ENCODE measurements at regions not wholly inside any gene's neighbourhood (a gene's known extent, or its start where the extent isn't known, plus 50 kb on each side); places are given as distances from the start of the nearest gene placed in this dataset.
A peak's percentile ranks its signal among the peaks of the same experiment; 100 is the strongest.

- in situ Hi-C loops (cut with HindIII; ENCODE audit: low sequenced_read_pairs): no loop called here
- no peak overlapping the region for H3K4me3 ChIP-seq (ENCODE audit: low read depth, low read length)
- DNase-seq (ENCODE audit: low read depth): no peak
- no peak for TF ChIP-seq CTCF (IDR thresholded peaks at IDR 0.05; ENCODE audit: low read depth, low read length, missing control alignments)
These were observed 504.2 kb upstream of the TENM3 start for GRCh38 chr4:181739031-181739430.

DNA sequence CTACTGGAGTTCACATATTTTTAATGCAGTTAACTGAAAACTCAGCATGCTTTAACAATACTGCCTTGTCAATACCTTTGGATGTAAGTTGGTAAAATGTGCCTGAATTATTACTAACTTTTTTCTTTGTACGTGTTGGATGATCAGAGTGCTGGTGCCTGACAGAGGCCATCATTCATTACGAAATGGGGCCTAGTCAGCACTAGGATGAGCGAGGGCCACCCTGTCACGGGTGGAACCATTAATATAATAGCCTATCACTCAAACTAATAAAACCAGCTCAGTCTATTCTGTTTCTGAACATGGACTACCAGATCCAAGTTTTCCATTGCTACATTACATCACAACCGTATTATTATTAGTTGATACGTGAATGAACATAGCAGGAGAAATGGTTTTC is 501.7 kb upstream of the TENM3 start:
- TF ChIP-seq CTCF (IDR thresholded peaks at IDR 0.05; ENCODE audit: low read depth, low read length, missing control alignments): no peak
- no peak overlapping the region for H3K4me3 ChIP-seq (ENCODE audit: low read depth, low read length)
- DNase-seq (ENCODE audit: low read depth): no peak
- in situ Hi-C loops (cut with HindIII; ENCODE audit: low sequenced_read_pairs): no loop called here

GRCh38 chr4:181745933-181746625 is 497.1 kb upstream of the TENM3 start:
- no peak overlapping the region for H3K4me3 ChIP-seq (ENCODE audit: low read depth, low read length)
- in situ Hi-C loops (cut with HindIII; ENCODE audit: low sequenced_read_pairs): no loop called here
- DNase-seq (ENCODE audit: low read depth): no peak
- no peak for TF ChIP-seq CTCF (IDR thresholded peaks at IDR 0.05; ENCODE audit: low read depth, low read length, missing control alignments)

- H3K4me3 ChIP-seq (ENCODE audit: low read depth, low read length): no peak overlapping the region
- no peak for DNase-seq (ENCODE audit: low read depth)
- in situ Hi-C loops (cut with HindIII; ENCODE audit: low sequenced_read_pairs): no loop called here
- no peak for TF ChIP-seq CTCF (IDR thresholded peaks at IDR 0.05; ENCODE audit: low read depth, low read length, missing control alignments)
These were observed 494.6 kb upstream of the TENM3 start for GRCh38 chr4:181748581-181748980.

DNA sequence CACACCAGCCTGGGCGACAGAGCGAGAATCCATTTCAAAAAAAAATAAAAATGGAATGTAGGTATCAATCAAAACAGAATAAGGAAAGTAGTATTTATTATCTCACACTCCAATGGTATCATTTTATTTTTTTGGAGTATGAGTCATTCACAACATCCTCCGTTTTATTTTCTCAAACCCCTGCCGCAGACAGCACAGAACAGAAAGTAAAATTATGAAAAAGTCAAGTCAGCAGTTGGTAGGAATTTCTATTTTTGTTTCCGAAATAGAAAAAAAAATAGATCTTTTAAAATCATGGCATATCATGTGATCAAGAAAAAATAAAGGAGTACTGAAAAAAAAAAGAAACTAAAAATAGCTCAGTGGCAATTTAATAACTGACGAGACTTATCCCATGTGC is 490.7 kb upstream of the TENM3 start:
- in situ Hi-C loops (cut with HindIII; ENCODE audit: low sequenced_read_pairs): no loop called here
- DNase-seq (ENCODE audit: low read depth): peak; percentile 11
- TF ChIP-seq CTCF (IDR thresholded peaks at IDR 0.05; ENCODE audit: low read depth, low read length, missing control alignments): no peak
- H3K4me3 ChIP-seq (ENCODE audit: low read depth, low read length): no peak overlapping the region

GRCh38 chr4:181753207-181753606 is 490.0 kb upstream of the TENM3 start:
- no peak for TF ChIP-seq CTCF (IDR thresholded peaks at IDR 0.05; ENCODE audit: low read depth, low read length, missing control alignments)
- in situ Hi-C loops (cut with HindIII; ENCODE audit: low sequenced_read_pairs): no loop called here
- H3K4me3 ChIP-seq (ENCODE audit: low read depth, low read length): no peak overlapping the region
- no peak for DNase-seq (ENCODE audit: low read depth)

Data from astrocyte of the cerebellum (primary cell).